ENCODE measurements at regions not wholly inside any gene's neighbourhood (a gene's known extent, or its start where the extent isn't known, plus 50 kb on each side); places are given as distances from the start of the nearest gene placed in this dataset.

DNA sequence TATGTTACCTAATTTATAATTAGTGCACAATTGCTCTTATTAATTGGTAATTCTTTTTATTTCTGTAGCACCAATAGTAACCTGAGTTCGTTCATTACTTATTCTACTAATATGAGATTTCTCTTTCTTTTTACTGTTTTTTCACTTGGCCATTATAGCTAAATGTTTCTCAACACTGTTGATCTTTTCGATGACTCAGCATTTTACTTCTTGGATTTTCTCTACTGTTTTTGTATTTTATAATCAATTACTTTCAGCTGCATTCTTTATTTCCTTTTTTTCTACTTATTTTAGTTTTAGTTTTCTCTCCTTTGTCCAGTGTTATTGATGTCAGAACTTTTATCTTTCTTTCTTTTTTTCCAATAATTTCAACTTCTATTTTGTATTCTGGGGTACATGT lies 589.4 kb upstream of the SOX11 start:
- no peaks in the 10 kb centered on the region for H3K27me3 ChIP-seq (ENCODE audit: control insufficient read depth, low read length)
- no peak overlapping the region for H3K4me3 ChIP-seq (ENCODE audit: low read length)
- no peak overlapping the region for H3K4me2 ChIP-seq (ENCODE audit: low read length)
- no peaks in the 10 kb centered on the region for H4K20me1 ChIP-seq (ENCODE audit: control insufficient read depth, insufficient read depth, low read depth, low read length)
- H3K79me2 ChIP-seq (ENCODE audit: control insufficient read depth, low read length), result no peaks in the 10 kb centered on the region
- H3K36me3 ChIP-seq (ENCODE audit: control insufficient read depth, low read length), result no peaks in the 10 kb centered on the region
- H3K9me3 ChIP-seq (ENCODE audit: control insufficient read depth, insufficient read depth, low read length), result no peaks in the 10 kb centered on the region
- no peaks in the 10 kb centered on the region for H3F3A ChIP-seq (ENCODE audit: control insufficient read depth, insufficient read depth)
- H3K27ac ChIP-seq (ENCODE audit: low read depth, low read length), result no peak overlapping the region
- H3K4me1 ChIP-seq (ENCODE audit: control insufficient read depth, low read length), result no peaks in the 10 kb centered on the region
- no peaks in the 10 kb centered on the region for H3K9me2 ChIP-seq (replicated peaks; ENCODE audit: control insufficient read depth, low read length)
- TF ChIP-seq, protein P1, sequence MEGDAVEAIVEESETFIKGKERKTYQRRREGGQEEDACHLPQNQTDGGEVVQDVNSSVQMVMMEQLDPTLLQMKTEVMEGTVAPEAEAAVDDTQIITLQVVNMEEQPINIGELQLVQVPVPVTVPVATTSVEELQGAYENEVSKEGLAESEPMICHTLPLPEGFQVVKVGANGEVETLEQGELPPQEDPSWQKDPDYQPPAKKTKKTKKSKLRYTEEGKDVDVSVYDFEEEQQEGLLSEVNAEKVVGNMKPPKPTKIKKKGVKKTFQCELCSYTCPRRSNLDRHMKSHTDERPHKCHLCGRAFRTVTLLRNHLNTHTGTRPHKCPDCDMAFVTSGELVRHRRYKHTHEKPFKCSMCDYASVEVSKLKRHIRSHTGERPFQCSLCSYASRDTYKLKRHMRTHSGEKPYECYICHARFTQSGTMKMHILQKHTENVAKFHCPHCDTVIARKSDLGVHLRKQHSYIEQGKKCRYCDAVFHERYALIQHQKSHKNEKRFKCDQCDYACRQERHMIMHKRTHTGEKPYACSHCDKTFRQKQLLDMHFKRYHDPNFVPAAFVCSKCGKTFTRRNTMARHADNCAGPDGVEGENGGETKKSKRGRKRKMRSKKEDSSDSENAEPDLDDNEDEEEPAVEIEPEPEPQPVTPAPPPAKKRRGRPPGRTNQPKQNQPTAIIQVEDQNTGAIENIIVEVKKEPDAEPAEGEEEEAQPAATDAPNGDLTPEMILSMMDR (IDR thresholded peaks at IDR 0.05; ENCODE audit: low read depth, low read length, poor library complexity, severe bottlenecking), result no peak
- TF ChIP-seq EZH2phosphoT487 (IDR thresholded peaks at IDR 0.05; ENCODE audit: borderline replicate concordance, low read length), result no peak

DNA sequence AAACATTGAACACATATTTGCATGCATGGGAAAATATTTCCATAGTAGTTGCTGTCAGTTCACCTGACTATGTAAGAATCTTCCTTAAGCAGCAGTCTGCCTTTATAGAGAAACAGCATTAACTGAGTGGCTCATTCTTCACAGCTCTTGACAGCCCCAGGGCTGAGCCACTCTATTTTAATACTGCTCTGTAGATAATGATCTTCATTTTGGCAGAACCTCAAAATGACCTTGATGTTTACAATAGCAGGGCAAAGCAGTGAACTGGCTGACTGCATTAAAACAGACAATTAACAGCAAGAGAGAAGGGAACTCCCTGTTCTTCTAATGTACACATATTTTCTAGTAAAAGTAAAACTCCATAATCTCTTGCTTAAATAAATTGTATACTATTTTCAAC lies 580.6 kb upstream of the SOX11 start:
- H3K4me2 ChIP-seq (ENCODE audit: low read length), result no peak overlapping the region
- no peaks in the 10 kb centered on the region for H3F3A ChIP-seq (ENCODE audit: control insufficient read depth, insufficient read depth)
- H3K27me3 ChIP-seq (ENCODE audit: control insufficient read depth, low read length), result no peaks in the 10 kb centered on the region
- H3K9me3 ChIP-seq (ENCODE audit: control insufficient read depth, insufficient read depth, low read length), result no peaks in the 10 kb centered on the region
- no peaks in the 10 kb centered on the region for H4K20me1 ChIP-seq (ENCODE audit: control insufficient read depth, insufficient read depth, low read depth, low read length)
- H3K79me2 ChIP-seq (ENCODE audit: control insufficient read depth, low read length), result no peaks in the 10 kb centered on the region
- no peaks in the 10 kb centered on the region for H3K36me3 ChIP-seq (ENCODE audit: control insufficient read depth, low read length)
- no peak overlapping the region for H3K27ac ChIP-seq (ENCODE audit: low read depth, low read length)
- H3K4me1 ChIP-seq (ENCODE audit: control insufficient read depth, low read length), result no peaks in the 10 kb centered on the region
- no peak for TF ChIP-seq EZH2phosphoT487 (IDR thresholded peaks at IDR 0.05; ENCODE audit: borderline replicate concordance, low read length)
- TF ChIP-seq, protein P1 (IDR thresholded peaks at IDR 0.05; ENCODE audit: low read depth, low read length, poor library complexity, severe bottlenecking), result no peak
- no peaks in the 10 kb centered on the region for H3K9me2 ChIP-seq (replicated peaks; ENCODE audit: control insufficient read depth, low read length)
- no peak overlapping the region for H3K4me3 ChIP-seq (ENCODE audit: low read length)

DNA sequence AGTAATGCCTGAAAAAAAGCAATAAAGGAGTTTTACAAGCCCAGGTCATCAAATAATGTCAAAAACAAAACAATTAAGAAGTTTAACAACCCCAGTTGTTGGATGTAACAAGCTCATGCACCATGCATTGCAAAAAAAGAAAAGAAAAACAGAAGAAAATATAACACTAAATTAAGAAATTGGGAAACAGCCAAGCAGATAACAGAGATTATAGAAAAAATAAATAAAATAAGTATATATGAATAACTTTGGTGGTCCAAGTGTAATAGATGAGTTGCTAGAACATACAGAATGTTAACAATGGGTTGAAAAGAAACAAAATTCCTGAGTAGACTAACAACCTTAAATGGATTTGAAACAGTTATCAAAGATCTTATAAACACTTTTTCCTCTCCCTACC lies 573.1 kb upstream of the SOX11 start:
- Histone ChIP-seq H3K36me3 (ENCODE audit: control insufficient read depth, low read length) (no peaks in the 10 kb centered on the region), H3K27me3 (ENCODE audit: control insufficient read depth, low read length) (no peaks in the 10 kb centered on the region), H3K4me1 (ENCODE audit: control insufficient read depth, low read length) (no peaks in the 10 kb centered on the region), H3K27ac (ENCODE audit: low read depth, low read length) (no peak overlapping the region), H3K4me2 (ENCODE audit: low read length) (no peak overlapping the region), H4K20me1 (ENCODE audit: control insufficient read depth, insufficient read depth, low read depth, low read length) (no peaks in the 10 kb centered on the region), H3K9me3 (ENCODE audit: control insufficient read depth, insufficient read depth, low read length) (no peaks in the 10 kb centered on the region), H3K9me2 (replicated peaks; ENCODE audit: control insufficient read depth, low read length) (no peaks in the 10 kb centered on the region), H3K4me3 (ENCODE audit: low read length) (no peak overlapping the region), H3K79me2 (ENCODE audit: control insufficient read depth, low read length) (no peaks in the 10 kb centered on the region), H3F3A (ENCODE audit: control insufficient read depth, insufficient read depth) (no peaks in the 10 kb centered on the region)
- no peak for TF ChIP-seq EZH2phosphoT487 (IDR thresholded peaks at IDR 0.05; ENCODE audit: borderline replicate concordance, low read length)
- TF ChIP-seq, protein P1 (IDR thresholded peaks at IDR 0.05; ENCODE audit: low read depth, low read length, poor library complexity, severe bottlenecking), result no peak

DNA sequence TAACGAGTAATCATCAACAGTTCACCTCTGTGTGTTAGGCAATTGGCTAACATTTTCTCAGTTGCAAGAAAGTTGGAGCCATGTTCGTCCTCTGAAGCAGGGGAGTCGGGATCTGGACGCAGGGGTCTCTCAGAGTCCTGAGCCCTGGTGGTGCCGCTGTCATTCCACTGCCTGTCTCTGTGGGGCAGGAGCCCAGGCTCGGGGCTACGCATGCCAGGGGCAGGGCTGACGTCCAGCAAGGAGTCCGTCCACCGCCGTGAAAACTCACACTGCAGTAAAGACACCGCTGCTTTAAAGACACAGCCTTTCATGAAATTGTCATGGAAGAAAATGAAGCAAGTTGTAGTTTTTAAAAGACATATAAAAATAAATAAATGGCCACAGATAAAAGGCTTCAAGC lies 571.1 kb upstream of the SOX11 start:
- TF ChIP-seq, protein P1 (IDR thresholded peaks at IDR 0.05; ENCODE audit: low read depth, low read length, poor library complexity, severe bottlenecking), result no peak
- TF ChIP-seq EZH2phosphoT487 (IDR thresholded peaks at IDR 0.05; ENCODE audit: borderline replicate concordance, low read length), result no peak
- H4K20me1 ChIP-seq (ENCODE audit: control insufficient read depth, insufficient read depth, low read depth, low read length), result no peaks in the 10 kb centered on the region
- H3K36me3 ChIP-seq (ENCODE audit: control insufficient read depth, low read length), result no peaks in the 10 kb centered on the region
- no peak overlapping the region for H3K27ac ChIP-seq (ENCODE audit: low read depth, low read length)
- no peak overlapping the region for H3K4me2 ChIP-seq (ENCODE audit: low read length)
- H3K79me2 ChIP-seq (ENCODE audit: control insufficient read depth, low read length), result no peaks in the 10 kb centered on the region
- H3K4me3 ChIP-seq (ENCODE audit: low read length), result no peak overlapping the region
- no peaks in the 10 kb centered on the region for H3K27me3 ChIP-seq (ENCODE audit: control insufficient read depth, low read length)
- no peaks in the 10 kb centered on the region for H3K9me2 ChIP-seq (replicated peaks; ENCODE audit: control insufficient read depth, low read length)
- H3K9me3 ChIP-seq (ENCODE audit: control insufficient read depth, insufficient read depth, low read length), result no peaks in the 10 kb centered on the region
- H3K4me1 ChIP-seq (ENCODE audit: control insufficient read depth, low read length), result no peaks in the 10 kb centered on the region
- no peaks in the 10 kb centered on the region for H3F3A ChIP-seq (ENCODE audit: control insufficient read depth, insufficient read depth)
